ENCODE measurements at regions not wholly inside any gene's neighbourhood (a gene's known extent, or its start where the extent isn't known, plus 50 kb on each side); places are given as distances from the start of the nearest gene placed in this dataset.

DNA sequence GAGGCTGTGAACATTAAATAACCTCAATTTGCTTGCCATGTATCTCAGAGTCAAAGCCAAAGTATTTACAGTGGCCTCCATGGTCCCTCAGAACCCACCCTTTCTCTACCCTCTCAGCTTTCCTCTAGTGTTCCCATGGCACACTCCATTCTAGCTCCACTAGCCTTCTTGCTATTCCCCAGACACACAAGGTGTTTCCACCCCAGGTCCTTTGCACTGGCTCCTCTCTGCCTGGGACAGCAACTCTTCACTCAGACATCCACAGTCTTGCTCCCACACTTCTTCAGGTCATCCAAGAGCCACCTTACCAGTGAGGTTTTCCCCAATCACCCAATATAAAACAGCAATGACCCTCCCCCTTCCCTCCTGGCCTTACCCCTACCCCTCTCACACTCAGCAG, 56.5 kb upstream of the PLEKHG1 start:
- H3K79me2 ChIP-seq (ENCODE audit: control insufficient read depth, insufficient read depth, low read length, poor library complexity): no peaks in the 10 kb centered on the region
- H4K12ac ChIP-seq (ENCODE audit: low read depth, low read length): no peak overlapping the region
- H3K9ac ChIP-seq (ENCODE audit: low read length): no peak overlapping the region
- no peaks in the 10 kb centered on the region for H3K36me3 ChIP-seq (ENCODE audit: control insufficient read depth in 1 of 2, insufficient read depth in 2 of 2, low read length in 2 of 2)
- no peaks in the 10 kb centered on the region for H3K27me3 ChIP-seq (ENCODE audit: insufficient read depth, low read length)
- H4K91ac ChIP-seq (ENCODE audit: low read depth, low read length): no peak overlapping the region
- no peak overlapping the region for H2BK12ac ChIP-seq (ENCODE audit: low read length)
- no peak overlapping the region for H3K4ac ChIP-seq (ENCODE audit: low read depth, low read length)
- no peak overlapping the region for H3K14ac ChIP-seq (ENCODE audit: low read length)
- H3K23ac ChIP-seq (ENCODE audit: low read length): no peak overlapping the region
- no peak overlapping the region for H2BK5ac ChIP-seq (ENCODE audit: low read depth, low read length, poor library complexity)
- no peak for DNase-seq
- H2BK120ac ChIP-seq (ENCODE audit: insufficient read depth, low read length, poor library complexity): no peak overlapping the region
- H2AK5ac ChIP-seq (ENCODE audit: low read length): no peak overlapping the region
- no peaks in the 10 kb centered on the region for H3K4me1 ChIP-seq (ENCODE audit: control insufficient read depth in 1 of 2, insufficient read depth in 2 of 2, low read length in 2 of 2)
- no peak overlapping the region for H3K4me2 ChIP-seq (ENCODE audit: low read length)
- H3K18ac ChIP-seq (ENCODE audit: low read length): no peak overlapping the region
- H3K9me3 ChIP-seq (ENCODE audit: insufficient read depth, low read depth, low read length): no peaks in the 10 kb centered on the region
- H3K79me1 ChIP-seq (ENCODE audit: low read length): no peaks in the 10 kb centered on the region
- H2AFZ ChIP-seq (ENCODE audit: insufficient read depth, low read length, poor library complexity): no peak overlapping the region
- H3K27ac ChIP-seq (ENCODE audit: low read depth, low read length): no peak overlapping the region
- H4K8ac ChIP-seq (ENCODE audit: low read depth, low read length): no peak overlapping the region
- H3K4me3 ChIP-seq (ENCODE audit: low read depth, low read length): no peak overlapping the region

DNA sequence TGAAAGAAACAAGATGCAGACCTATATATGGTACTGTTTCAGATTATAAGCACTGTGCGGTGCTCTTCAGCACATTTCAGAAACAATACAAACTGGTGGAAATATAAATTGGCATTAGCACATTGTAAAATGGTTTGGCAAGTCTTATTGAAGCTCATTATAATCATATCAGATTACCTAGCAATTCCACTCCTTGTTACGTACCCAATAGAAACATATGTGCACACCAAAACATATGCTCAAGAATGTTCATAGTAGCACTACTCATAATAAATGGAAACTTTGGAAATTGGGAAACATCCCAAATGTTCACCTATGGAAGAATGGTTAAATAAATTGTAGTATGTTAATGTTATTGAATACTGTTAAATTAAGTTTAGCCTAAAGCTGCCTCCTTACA, 54.9 kb upstream of the PLEKHG1 start:
- H4K8ac ChIP-seq (ENCODE audit: low read depth, low read length): no peak overlapping the region
- no peaks in the 10 kb centered on the region for H3K9me3 ChIP-seq (ENCODE audit: insufficient read depth, low read depth, low read length)
- no peak overlapping the region for H3K4me3 ChIP-seq (ENCODE audit: low read depth, low read length)
- no peak overlapping the region for H3K9ac ChIP-seq (ENCODE audit: low read length)
- peaks cover 4% of the 10 kb centered on the region in 2 experiments for H3K4me1 ChIP-seq (ENCODE audit: control insufficient read depth in 1 of 2, insufficient read depth in 2 of 2, low read length in 2 of 2)
- no peak overlapping the region for H3K23ac ChIP-seq (ENCODE audit: low read length)
- H3K27ac ChIP-seq (ENCODE audit: low read depth, low read length): no peak overlapping the region
- no peak overlapping the region for H2AK5ac ChIP-seq (ENCODE audit: low read length)
- H3K27me3 ChIP-seq (ENCODE audit: insufficient read depth, low read length): no peaks in the 10 kb centered on the region
- H3K79me2 ChIP-seq (ENCODE audit: control insufficient read depth, insufficient read depth, low read length, poor library complexity): no peaks in the 10 kb centered on the region
- no peak overlapping the region for H3K18ac ChIP-seq (ENCODE audit: low read length)
- no peak overlapping the region for H3K4ac ChIP-seq (ENCODE audit: low read depth, low read length)
- no peak overlapping the region for H2BK120ac ChIP-seq (ENCODE audit: insufficient read depth, low read length, poor library complexity)
- H3K79me1 ChIP-seq (ENCODE audit: low read length): no peaks in the 10 kb centered on the region
- no peak overlapping the region for H2AFZ ChIP-seq (ENCODE audit: insufficient read depth, low read length, poor library complexity)
- no peak for DNase-seq
- WGBS (ENCODE audit: extremely low coverage, insufficient coverage, insufficient read length): no CpG with 5 or more reads among the region's 2 CpGs
- no peak overlapping the region for H2BK5ac ChIP-seq (ENCODE audit: low read depth, low read length, poor library complexity)
- H3K4me2 ChIP-seq (ENCODE audit: low read length): no peak overlapping the region
- H4K12ac ChIP-seq (ENCODE audit: low read depth, low read length): no peak overlapping the region
- no peak overlapping the region for H2BK12ac ChIP-seq (ENCODE audit: low read length)
- H3K36me3 ChIP-seq (ENCODE audit: control insufficient read depth in 1 of 2, insufficient read depth in 2 of 2, low read length in 2 of 2): no peaks in the 10 kb centered on the region
- no peak overlapping the region for H3K14ac ChIP-seq (ENCODE audit: low read length)
- H4K91ac ChIP-seq (ENCODE audit: low read depth, low read length): no peak overlapping the region

DNA sequence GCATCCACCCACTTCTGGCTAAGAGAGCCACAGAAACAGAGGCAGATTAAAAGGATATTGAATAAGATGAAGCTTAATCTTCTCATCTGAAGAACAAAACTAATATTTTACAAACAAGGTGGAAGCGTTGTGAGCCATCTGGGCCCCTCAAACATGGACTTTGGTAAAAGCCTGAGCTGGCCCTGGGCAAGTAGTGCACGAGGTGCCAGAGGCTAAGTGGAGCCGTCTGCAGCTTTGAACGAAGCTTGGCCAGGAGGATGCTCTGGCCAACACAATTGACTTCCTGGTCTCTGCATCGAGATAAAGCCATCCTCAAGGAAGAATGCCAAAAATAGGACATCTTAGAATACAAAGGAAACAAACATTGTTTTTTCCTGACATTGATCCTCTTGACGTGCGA, 53.2 kb upstream of the PLEKHG1 start:
- Histone ChIP-seq H2BK120ac (ENCODE audit: insufficient read depth, low read length, poor library complexity) (no peak overlapping the region), H3K27ac (ENCODE audit: low read depth, low read length) (no peak overlapping the region), H2AFZ (ENCODE audit: insufficient read depth, low read length, poor library complexity) (no peak overlapping the region), H2BK12ac (ENCODE audit: low read length) (no peak overlapping the region), H3K4ac (ENCODE audit: low read depth, low read length) (no peak overlapping the region), H3K27me3 (ENCODE audit: insufficient read depth, low read length) (no peaks in the 10 kb centered on the region), H3K36me3 (ENCODE audit: control insufficient read depth in 1 of 2, insufficient read depth in 2 of 2, low read length in 2 of 2) (no peaks in the 10 kb centered on the region), H3K18ac (ENCODE audit: low read length) (no peak overlapping the region), H3K4me1 (ENCODE audit: control insufficient read depth in 1 of 2, insufficient read depth in 2 of 2, low read length in 2 of 2) (peaks cover 4 to 11% of the 10 kb centered on the region in 2 experiments), H3K14ac (ENCODE audit: low read length) (no peak overlapping the region), H2BK5ac (ENCODE audit: low read depth, low read length, poor library complexity) (no peak overlapping the region), H2AK5ac (ENCODE audit: low read length) (no peak overlapping the region), H3K23ac (ENCODE audit: low read length) (no peak overlapping the region), H3K4me2 (ENCODE audit: low read length) (no peak overlapping the region), H4K91ac (ENCODE audit: low read depth, low read length) (no peak overlapping the region), H3K9ac (ENCODE audit: low read length) (no peak overlapping the region), H3K4me3 (ENCODE audit: low read depth, low read length) (no peak overlapping the region), H3K9me3 (ENCODE audit: insufficient read depth, low read depth, low read length) (no peaks in the 10 kb centered on the region), H4K8ac (ENCODE audit: low read depth, low read length) (no peak overlapping the region), H3K79me2 (ENCODE audit: control insufficient read depth, insufficient read depth, low read length, poor library complexity) (no peaks in the 10 kb centered on the region), H4K12ac (ENCODE audit: low read depth, low read length) (no peak overlapping the region), H3K79me1 (ENCODE audit: low read length) (no peaks in the 10 kb centered on the region)
- no CpG with 5 or more reads among the region's 7 CpGs for WGBS (ENCODE audit: extremely low coverage, insufficient coverage, insufficient read length)
- DNase-seq: no peak

DNA sequence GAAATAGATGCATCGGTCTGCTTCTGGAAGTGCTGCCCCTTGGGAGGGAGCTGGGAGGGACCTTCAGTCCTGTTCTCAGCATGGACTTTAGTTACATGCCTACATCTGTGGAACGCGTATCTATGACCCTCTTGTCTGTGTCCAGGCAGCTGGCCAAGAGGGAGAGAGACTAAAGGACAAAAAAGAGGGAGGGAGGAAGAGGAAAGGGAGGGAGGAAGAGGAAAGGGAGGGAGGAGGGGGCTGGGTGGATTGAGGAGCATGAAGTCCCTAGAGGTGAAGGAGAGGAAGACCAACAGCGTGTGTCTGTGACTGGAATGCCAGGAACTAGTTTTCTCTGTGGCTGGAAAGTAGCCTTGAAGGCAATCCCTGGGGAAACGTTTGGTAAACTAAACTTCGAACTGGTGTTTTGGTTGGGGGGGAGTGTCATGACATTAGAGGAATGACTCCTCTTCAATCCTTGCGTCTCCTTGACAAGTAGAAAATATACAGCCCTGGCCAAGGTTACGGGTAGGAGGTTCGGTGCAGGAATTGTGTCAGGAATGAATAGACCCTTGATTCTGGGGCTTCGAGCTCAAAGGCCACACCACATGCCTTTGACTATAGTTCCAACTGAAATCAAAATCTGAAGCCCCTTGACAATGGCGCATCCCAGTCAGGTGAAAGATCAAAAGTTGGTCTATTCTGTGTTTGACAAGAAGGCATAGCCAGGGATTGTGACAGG, 52.0 kb upstream of the PLEKHG1 start:
- Histone ChIP-seq H3K9me3 (ENCODE audit: insufficient read depth, low read depth, low read length) (no peaks in the 10 kb centered on the region), H4K91ac (ENCODE audit: low read depth, low read length) (no peak overlapping the region), H2AK5ac (ENCODE audit: low read length) (no peak overlapping the region), H3K79me1 (ENCODE audit: low read length) (no peaks in the 10 kb centered on the region), H3K18ac (ENCODE audit: low read length) (no peak overlapping the region), H2BK5ac (ENCODE audit: low read depth, low read length, poor library complexity) (no peak overlapping the region), H3K36me3 (ENCODE audit: control insufficient read depth in 1 of 2, insufficient read depth in 2 of 2, low read length in 2 of 2) (no peaks in the 10 kb centered on the region), H4K12ac (ENCODE audit: low read depth, low read length) (no peak overlapping the region), H2AFZ (ENCODE audit: insufficient read depth, low read length, poor library complexity) (no peak overlapping the region), H2BK12ac (ENCODE audit: low read length) (no peak overlapping the region), H3K4me3 (ENCODE audit: low read depth, low read length) (no peak overlapping the region), H3K27me3 (ENCODE audit: insufficient read depth, low read length) (no peaks in the 10 kb centered on the region), H3K14ac (ENCODE audit: low read length) (no peak overlapping the region), H3K4ac (ENCODE audit: low read depth, low read length) (no peak overlapping the region), H3K27ac (ENCODE audit: low read depth, low read length) (no peak overlapping the region), H2BK120ac (ENCODE audit: insufficient read depth, low read length, poor library complexity) (no peak overlapping the region), H3K9ac (ENCODE audit: low read length) (no peak overlapping the region), H3K4me1 (ENCODE audit: control insufficient read depth in 1 of 2, insufficient read depth in 2 of 2, low read length in 2 of 2) (peaks cover 4 to 11% of the 10 kb centered on the region in 2 experiments), H3K4me2 (ENCODE audit: low read length) (no peak overlapping the region), H3K79me2 (ENCODE audit: control insufficient read depth, insufficient read depth, low read length, poor library complexity) (no peaks in the 10 kb centered on the region), H4K8ac (ENCODE audit: low read depth, low read length) (no peak overlapping the region), H3K23ac (ENCODE audit: low read length) (no peak overlapping the region)
- no CpG with 5 or more reads among the region's 11 CpGs for WGBS (ENCODE audit: extremely low coverage, insufficient coverage, insufficient read length)
- DNase-seq: no peak

Data from trophoblast cell (in vitro differentiated cells and primary cell).